NOMO-1 treated with dmso at 0.1 percent for 144 hours (cell line): ENCODE measurements at regions not wholly inside any gene's neighbourhood (a gene's known extent, or its start where the extent isn't known, plus 50 kb on each side); places are given as distances from the start of the nearest gene placed in this dataset.
"Not testable (repeated sequence)": the region's sequence is repeated elsewhere in the genome, so short reads cannot be mapped to it uniquely, and the experiment has no call there.

Experiments used
- DNase-seq: peaks from one replicate; lab custom pipeline; 2025; ENCODE audit not compliant: unreplicated experiment; lab: John Stamatoyannopoulos, UW

- no peak for DNase-seq
These were observed 402.2 kb upstream of the RUNX1 start for GRCh38 chr21:35451276-35451675.

- DNase-seq: no peak
These were observed 401.7 kb upstream of the RUNX1 start for GRCh38 chr21:35450830-35451229.

- DNase-seq: no peak
These were observed 400.7 kb upstream of the RUNX1 start for GRCh38 chr21:35449846-35450245.

GRCh38 chr21:35448876-35449599 lies 399.9 kb upstream of the RUNX1 start:
- no peak for DNase-seq

- no peak for DNase-seq
These were observed 395.3 kb upstream of the RUNX1 start for GRCh38 chr21:35444391-35444790.

- DNase-seq: no peak
These were observed 392.9 kb upstream of the RUNX1 start for GRCh38 chr21:35441868-35442582.

GRCh38 chr21:35438643-35439404 lies 389.7 kb upstream of the RUNX1 start:
- DNase-seq: peak; percentile 70

- DNase-seq: no peak
These were observed 388.8 kb upstream of the RUNX1 start for GRCh38 chr21:35437941-35438340.

- no peak for DNase-seq
These were observed 387.8 kb upstream of the RUNX1 start for GRCh38 chr21:35436899-35437298.

- DNase-seq: not testable (repeated sequence)
These were observed 383.5 kb upstream of the RUNX1 start for GRCh38 chr21:35432601-35433000.

GRCh38 chr21:35430260-35430659 lies 381.2 kb upstream of the RUNX1 start:
- DNase-seq: no peak

GRCh38 chr21:35428937-35429336 lies 379.8 kb upstream of the RUNX1 start:
- no peak for DNase-seq

- no peak for DNase-seq
These were observed 379.4 kb upstream of the RUNX1 start for GRCh38 chr21:35428489-35428888.

- DNase-seq: no peak
These were observed 378.9 kb upstream of the RUNX1 start for GRCh38 chr21:35428001-35428320.

GRCh38 chr21:35427320-35428000 lies 378.4 kb upstream of the RUNX1 start:
- no peak for DNase-seq

- DNase-seq: no peak
These were observed 377.8 kb upstream of the RUNX1 start for GRCh38 chr21:35426897-35427296.

- no peak for DNase-seq
These were observed 377.4 kb upstream of the RUNX1 start for GRCh38 chr21:35426469-35426868.

GRCh38 chr21:35424122-35424521 lies 375.0 kb upstream of the RUNX1 start:
- no peak for DNase-seq

GRCh38 chr21:35423709-35424108 lies 374.6 kb upstream of the RUNX1 start:
- no peak for DNase-seq

GRCh38 chr21:35422011-35422410 lies 372.9 kb upstream of the RUNX1 start:
- no peak for DNase-seq

- DNase-seq: no peak
These were observed 372.1 kb upstream of the RUNX1 start for GRCh38 chr21:35421221-35421620.
